GM20431 (cell line): ENCODE measurements at regions not wholly inside any gene's neighbourhood (a gene's known extent, or its start where the extent isn't known, plus 50 kb on each side); places are given as distances from the start of the nearest gene placed in this dataset.

Source experiments
- in situ Hi-C: fragments of 300-500 bp; cut with MseI, MboI; formaldehyde crosslinking; loops from one replicate; pipeline ENCODE4 v1.15.0; 2020; ENCODE audit warnings: low sequenced_read_pairs; ENCODE audit not compliant: unreplicated experiment

- in situ Hi-C loops, result no loop called here
Observed at GRCh38 chr7:136063326-136063666, 86.1 kb upstream of the MTPN start.

DNA sequence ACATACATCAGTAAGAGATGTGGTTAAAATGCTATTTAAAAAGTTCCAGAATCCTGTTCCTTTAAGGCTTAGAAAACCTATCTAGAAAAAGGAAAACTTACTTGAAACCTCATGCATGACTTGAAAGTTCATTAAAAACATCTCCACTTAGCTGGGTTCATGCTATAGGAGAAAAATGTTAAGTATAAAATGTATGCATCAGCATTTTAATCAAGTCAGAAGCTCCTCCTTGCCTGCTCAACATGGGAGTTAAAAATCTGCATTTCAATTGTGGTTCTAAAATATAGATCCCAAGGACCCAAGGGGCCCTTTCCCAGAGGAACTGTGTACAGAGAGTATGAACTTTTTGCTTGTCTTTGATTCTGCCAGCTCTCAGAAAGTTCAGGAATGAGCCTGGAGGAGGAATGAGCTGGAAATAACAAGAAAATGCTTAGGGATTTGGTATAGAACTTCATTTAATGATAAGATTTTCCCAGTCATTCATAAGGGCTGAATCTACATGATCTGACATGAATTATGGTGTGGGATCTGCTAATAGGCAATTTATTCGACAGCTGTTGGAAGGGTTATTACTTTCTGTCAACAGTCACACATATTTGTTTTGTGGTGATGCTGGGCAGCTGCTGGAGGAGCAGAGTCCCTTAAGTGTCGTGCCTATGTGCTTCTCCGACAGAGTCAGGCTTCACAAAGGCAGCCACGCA, 85.6 kb upstream of the MTPN start:
- in situ Hi-C loops, result no loop called here

DNA sequence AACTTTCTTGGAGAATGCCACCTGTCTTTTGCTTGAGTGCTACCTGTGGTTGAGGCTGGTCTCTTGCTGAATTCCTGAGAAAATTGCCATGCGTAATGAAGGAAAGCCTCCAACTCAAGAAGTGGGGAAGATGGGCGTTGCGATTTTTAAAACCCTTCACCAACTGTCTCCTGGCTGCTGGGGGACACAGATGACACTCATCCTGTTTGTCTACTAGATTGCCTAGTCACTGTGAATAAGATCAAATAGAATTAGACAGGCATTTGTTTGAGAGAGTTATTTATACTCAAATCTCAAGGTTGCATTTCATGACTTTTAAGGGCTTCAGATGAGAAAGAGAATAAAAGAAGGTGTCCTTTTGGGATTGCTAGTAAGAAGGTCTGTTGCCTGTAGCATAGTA, 84.3 kb upstream of the MTPN start:
- in situ Hi-C loops, result no loop called here

DNA sequence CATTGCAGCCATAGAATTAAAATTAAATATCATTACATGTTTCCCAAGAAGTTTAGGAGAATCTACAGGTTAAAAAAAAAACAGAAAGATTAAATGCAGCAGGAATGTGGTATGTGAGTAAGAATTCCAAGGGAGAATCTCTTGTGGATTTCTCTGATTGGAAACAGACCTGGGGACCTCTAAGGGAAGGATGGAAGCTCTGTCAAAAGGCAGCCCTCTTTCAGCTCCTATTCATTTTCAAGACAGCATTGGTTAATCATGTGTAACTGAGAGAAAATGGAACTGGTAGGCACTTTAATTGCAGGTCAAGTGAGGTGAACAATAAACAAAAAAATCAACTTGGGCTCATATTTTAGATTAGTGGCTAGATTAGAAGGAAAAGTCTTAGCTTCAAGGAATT, 81.4 kb upstream of the MTPN start:
- in situ Hi-C loops, result no loop called here

DNA sequence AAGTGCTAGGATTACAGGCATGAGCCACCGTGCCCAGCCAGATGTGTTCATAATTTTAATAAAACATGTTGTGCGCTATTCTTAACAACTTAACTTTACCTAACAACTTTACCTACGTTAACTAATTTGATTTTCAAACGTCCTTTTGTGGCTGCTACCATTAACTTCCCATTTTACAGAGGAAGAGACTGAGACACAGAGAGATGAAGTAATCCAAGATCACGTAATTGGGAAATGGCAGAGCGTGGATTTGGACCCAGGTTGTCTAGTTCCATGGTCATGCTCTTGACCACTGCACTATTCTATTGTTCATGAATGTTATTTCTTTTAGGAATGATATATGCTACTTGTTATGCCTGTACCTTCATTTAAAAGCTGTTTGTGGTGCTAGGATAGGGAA, 80.3 kb upstream of the MTPN start:
- in situ Hi-C loops, result no loop called here

- in situ Hi-C loops, result no loop called here
Observed at GRCh38 chr7:136056651-136057231, 79.6 kb upstream of the MTPN start.

DNA sequence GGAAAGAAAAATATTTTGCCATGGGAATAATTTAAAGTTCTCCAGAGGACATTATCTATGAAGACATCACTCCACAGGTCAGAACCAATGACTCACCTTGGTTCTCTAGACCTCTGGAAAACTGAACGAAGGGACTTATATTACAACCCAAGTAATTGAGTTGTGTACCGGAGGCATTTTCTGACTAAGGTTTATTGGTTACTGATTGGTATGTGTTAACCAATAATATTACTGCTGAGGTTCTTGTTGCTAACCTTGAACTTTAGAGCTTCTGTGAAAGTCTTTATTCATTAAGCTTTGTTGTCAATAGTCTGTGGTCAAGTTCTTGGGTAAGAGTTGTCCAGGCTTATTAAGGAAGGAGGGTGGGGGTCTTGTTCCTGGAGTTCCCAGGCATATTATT, 78.1 kb upstream of the MTPN start:
- in situ Hi-C loops, result no loop called here

GRCh38 chr7:136053689-136054485, 76.7 kb upstream of the MTPN start:
- in situ Hi-C loops, result no loop called here

- in situ Hi-C loops, result no loop called here
Observed at GRCh38 chr7:136051203-136051928, 74.2 kb upstream of the MTPN start.

- in situ Hi-C loops, result no loop called here
Observed at GRCh38 chr7:136050462-136050847, 73.3 kb upstream of the MTPN start.

DNA sequence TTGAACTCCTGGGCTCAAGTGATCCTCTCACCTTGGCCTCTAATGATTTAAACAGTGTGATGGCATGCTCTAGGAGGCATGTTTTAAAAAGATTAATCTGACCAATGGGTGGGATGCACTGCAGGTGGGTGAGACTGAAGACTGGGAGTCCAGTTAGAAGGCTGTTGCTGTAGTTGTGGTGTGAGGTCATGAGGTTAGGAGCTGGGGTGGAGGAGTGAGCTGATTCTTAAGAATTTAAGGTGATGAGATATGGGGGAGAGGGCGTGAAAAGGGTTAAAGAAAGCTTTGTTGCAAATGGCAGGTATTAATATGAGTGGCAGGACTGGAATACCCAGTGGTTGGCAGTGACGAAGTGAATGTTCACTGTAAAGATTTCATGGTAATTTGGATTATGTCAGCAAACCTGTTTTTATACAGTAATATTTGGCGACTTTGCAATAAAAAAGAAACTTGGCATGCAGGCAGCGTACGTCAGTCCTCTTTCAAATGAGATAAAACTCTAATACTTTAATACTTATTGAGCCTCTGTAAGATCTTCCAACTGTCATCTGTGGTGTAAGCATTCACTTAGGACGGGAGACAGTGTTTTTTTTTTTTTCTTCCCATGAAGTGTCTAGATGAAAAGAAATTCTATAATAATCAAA, 72.8 kb upstream of the MTPN start:
- in situ Hi-C loops, result no loop called here

DNA sequence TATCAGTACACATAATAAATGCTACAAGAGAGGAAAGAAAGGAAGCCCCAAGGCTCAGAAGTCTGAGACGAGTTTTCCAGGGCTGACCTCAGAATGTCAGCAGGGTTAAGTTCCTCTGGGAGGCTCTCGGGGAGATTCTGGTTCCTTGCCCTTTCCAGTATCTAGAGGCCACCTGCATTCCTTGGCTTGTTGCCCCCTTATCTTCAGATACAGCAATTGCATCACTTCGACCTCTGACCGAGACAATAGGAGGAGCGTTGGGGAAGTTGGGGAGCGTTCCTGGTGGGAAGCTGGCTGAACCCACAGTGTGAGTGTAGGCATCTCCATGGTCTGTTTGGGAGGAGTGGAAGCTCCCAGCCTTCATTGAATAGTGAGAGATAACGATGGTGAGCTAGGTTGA, 72.0 kb upstream of the MTPN start:
- in situ Hi-C loops, result no loop called here

- in situ Hi-C loops, result no loop called here
Observed at GRCh38 chr7:136046548-136046947, 69.4 kb upstream of the MTPN start.

DNA sequence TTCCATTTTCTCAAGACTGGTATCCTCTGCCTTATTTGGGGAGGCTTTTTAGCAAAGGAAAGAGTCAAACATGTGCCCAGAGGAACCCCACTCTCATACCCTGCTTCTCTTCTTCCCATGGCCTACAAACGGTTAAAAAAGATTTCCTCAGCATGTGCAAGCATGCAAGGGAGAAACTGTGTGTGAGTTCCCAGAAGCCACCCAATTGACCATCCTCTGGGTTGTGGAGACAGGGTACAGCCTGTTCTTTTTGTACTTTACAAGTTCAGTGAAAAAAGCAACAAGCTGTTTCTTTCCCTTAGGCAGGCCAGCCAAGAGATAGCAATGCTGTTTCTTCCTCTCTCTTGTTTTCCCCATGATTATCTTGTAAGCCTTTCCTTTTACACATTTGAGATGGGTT, 68.8 kb upstream of the MTPN start:
- in situ Hi-C loops, result no loop called here

GRCh38 chr7:136045181-136045580, 68.0 kb upstream of the MTPN start:
- in situ Hi-C loops, result no loop called here

DNA sequence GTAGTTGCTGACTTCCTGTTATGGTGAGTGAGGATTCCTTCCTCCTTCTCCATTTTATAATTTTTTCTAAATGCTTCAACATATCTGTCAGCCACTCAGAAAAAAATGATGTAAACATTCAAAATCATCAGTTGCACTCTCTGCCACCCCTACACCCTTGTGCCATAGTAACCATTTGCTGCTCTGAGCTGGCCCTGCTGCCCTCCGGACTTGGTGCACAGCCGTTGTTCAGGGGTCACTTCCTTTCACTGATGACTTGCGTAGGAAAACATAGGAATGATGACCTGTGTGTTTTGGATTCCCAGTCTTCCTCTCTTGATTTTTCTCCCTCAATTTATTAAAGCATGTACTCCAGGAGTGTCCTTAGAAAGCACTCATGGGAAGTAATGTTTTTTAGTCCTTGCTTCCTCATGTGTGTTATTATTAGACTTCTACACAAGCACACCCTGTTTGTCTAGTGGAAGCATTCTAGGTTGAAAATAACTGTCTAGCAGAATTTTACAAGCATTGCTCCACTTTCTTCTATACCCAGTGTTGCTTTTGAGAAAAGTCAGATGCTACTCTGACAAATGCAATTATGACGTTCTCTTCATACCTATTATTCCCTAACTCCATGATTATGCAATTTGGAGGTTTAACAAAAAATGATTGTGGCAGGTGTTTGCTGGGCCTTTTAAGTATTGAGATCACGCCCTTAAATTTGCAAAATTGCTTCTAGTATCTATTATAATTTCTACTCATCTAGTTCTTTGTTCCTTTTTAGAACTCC, 62.6 kb upstream of the MTPN start:
- in situ Hi-C loops, result no loop called here

GRCh38 chr7:136036336-136036735, 59.2 kb upstream of the MTPN start:
- in situ Hi-C loops, result no loop called here

GRCh38 chr7:136034132-136034531, 57.0 kb upstream of the MTPN start:
- in situ Hi-C loops, result no loop called here

- in situ Hi-C loops, result no loop called here
Observed at GRCh38 chr7:136033413-136034031, 56.4 kb upstream of the MTPN start.
